SK-N-MC (cell line): ENCODE measurements at regions not wholly inside any gene's neighbourhood (a gene's known extent, or its start where the extent isn't known, plus 50 kb on each side); places are given as distances from the start of the nearest gene placed in this dataset.

Experiments used
- EZH2 ChIP-seq: fragments of 200-600 bp; sonication (generic); IDR thresholded peaks from one replicate; pipeline ENCODE4 v1.6.1; 2017; ENCODE audit warnings: antibody characterized with exemption
- FOXP2 ChIP-seq: optimal IDR thresholded peaks from 2 replicates; pipeline ENCODE3; 2011; ENCODE audit warnings: mild to moderate bottlenecking, moderate library complexity; ENCODE audit not compliant: insufficient read depth; ENCODE audit errors: extremely low read length, control extremely low read depth
- POLR2AphosphoS5 ChIP-seq: IDR thresholded peaks from 2 replicates; pipeline ENCODE4 v1.6.1; 2012; ENCODE audit warnings: mild to moderate bottlenecking, low read depth, low read length, borderline replicate concordance

GRCh38 chr20:48531505-48531904 is 296.3 kb downstream of the PREX1 start:
- TF ChIP-seq EZH2, result no peak
- TF ChIP-seq FOXP2, result no peak
- no peak for TF ChIP-seq POLR2AphosphoS5
